ENCODE measurements at regions not wholly inside any gene's neighbourhood (a gene's known extent, or its start where the extent isn't known, plus 50 kb on each side); places are given as distances from the start of the nearest gene placed in this dataset.
"Not testable (repeated sequence)": the region's sequence is repeated elsewhere in the genome, so short reads cannot be mapped to it uniquely, and the experiment has no call there.

DNA sequence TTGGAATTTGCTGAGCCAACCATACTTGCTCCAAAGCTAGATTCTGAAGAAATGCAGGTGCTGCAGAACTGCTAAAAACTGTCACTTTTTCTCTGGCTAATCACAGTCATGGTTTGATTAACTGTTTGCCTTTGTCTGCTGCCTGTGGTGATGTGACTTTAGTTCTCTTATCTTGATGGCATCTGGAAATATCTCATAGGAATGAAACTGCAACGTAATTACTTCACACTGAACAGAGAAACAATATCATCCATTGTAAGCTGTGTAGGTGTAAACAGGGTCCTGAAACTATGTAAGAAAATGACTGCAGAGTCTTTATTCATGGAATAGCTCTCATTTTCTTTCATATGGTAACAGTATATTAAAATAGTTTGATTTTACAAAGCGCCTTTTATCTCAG is 721.9 kb upstream of the HS3ST5 start:
- TF ChIP-seq CTCF (IDR thresholded peaks at IDR 0.05), result no peak
- H3K9ac ChIP-seq, result no peak overlapping the region
- H3K36me3 ChIP-seq (ENCODE audit: control insufficient read depth, insufficient read depth, low read length), result no peaks in the 10 kb centered on the region

GRCh38 chr6:115060581-115060980 is 717.8 kb upstream of the HS3ST5 start:
- no peaks in the 10 kb centered on the region for H3K27me3 ChIP-seq (ENCODE audit: control insufficient read depth, insufficient read depth, low read length)
- no peak overlapping the region for H3K4me3 ChIP-seq (ENCODE audit: low read depth, low read length)
- H3K79me2 ChIP-seq, result no peaks in the 10 kb centered on the region
- H3K4me2 ChIP-seq (ENCODE audit: low read length), result no peak overlapping the region
- no peaks in the 10 kb centered on the region for H3K4me1 ChIP-seq
- no peak overlapping the region for H2AFZ ChIP-seq
- H3K9me3 ChIP-seq (ENCODE audit: control insufficient read depth, low read length), result no peaks in the 10 kb centered on the region
- TF ChIP-seq CTCF (IDR thresholded peaks at IDR 0.05), result no peak
- no peak overlapping the region for H3K27ac ChIP-seq
- H3K36me3 ChIP-seq (ENCODE audit: control insufficient read depth, insufficient read depth, low read length), result no peaks in the 10 kb centered on the region
- H3K9ac ChIP-seq, result no peak overlapping the region

More for the DNA sequence above, 721.9 kb upstream of the HS3ST5 start:
- no peaks in the 10 kb centered on the region for H3K79me2 ChIP-seq
- no peak overlapping the region for H3K4me2 ChIP-seq (ENCODE audit: low read length)
- no peaks in the 10 kb centered on the region for H3K27me3 ChIP-seq (ENCODE audit: control insufficient read depth, insufficient read depth, low read length)
- no peak overlapping the region for H3K27ac ChIP-seq
- no peak overlapping the region for H3K4me3 ChIP-seq (ENCODE audit: low read depth, low read length)
- H2AFZ ChIP-seq, result no peak overlapping the region
- H3K9me3 ChIP-seq (ENCODE audit: control insufficient read depth, low read length), result no peaks in the 10 kb centered on the region
- no peaks in the 10 kb centered on the region for H3K4me1 ChIP-seq

- Histone ChIP-seq H3K36me3 (ENCODE audit: control insufficient read depth, insufficient read depth, low read length) (no peaks in the 10 kb centered on the region), H3K9me3 (ENCODE audit: control insufficient read depth, low read length) (no peaks in the 10 kb centered on the region)
- TF ChIP-seq CTCF (IDR thresholded peaks at IDR 0.05), result no peak
Measured at GRCh38 chr6:115058414-115059211, 715.8 kb upstream of the HS3ST5 start.

DNA sequence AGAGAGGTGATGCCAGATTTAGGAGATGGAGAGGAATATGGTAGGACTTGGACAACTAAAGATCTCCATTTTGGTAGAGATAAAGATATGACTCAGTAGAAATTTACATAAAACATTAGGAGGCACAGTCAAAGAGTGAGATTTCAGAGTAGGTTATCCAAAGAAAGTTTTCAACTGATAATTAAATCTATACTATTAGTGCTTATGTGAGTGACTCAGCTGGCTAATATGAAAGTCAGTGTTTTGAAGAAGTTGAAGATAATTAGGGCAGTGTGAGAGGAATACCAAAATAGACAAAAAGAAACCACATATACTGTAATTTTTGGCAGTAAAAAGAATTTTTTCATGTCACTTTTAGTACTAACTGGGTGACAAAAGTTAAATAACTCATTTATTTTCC is 712.8 kb upstream of the HS3ST5 start:
- no peaks in the 10 kb centered on the region for H3K79me2 ChIP-seq
- H3K9ac ChIP-seq, result no peak overlapping the region
- no peaks in the 10 kb centered on the region for H3K4me1 ChIP-seq
- H3K4me2 ChIP-seq (ENCODE audit: low read length), result no peak overlapping the region
- no peak overlapping the region for H3K27ac ChIP-seq
- H2AFZ ChIP-seq, result no peak overlapping the region
- no peak for TF ChIP-seq CTCF (IDR thresholded peaks at IDR 0.05)
- H3K4me3 ChIP-seq (ENCODE audit: low read depth, low read length), result no peak overlapping the region
- H3K36me3 ChIP-seq (ENCODE audit: control insufficient read depth, insufficient read depth, low read length), result no peaks in the 10 kb centered on the region
- no peaks in the 10 kb centered on the region for H3K9me3 ChIP-seq (ENCODE audit: control insufficient read depth, low read length)
- H3K27me3 ChIP-seq (ENCODE audit: control insufficient read depth, insufficient read depth, low read length), result no peaks in the 10 kb centered on the region

More at GRCh38 chr6:115058414-115059211, 715.8 kb upstream of the HS3ST5 start:
- no peak overlapping the region for H3K4me3 ChIP-seq (ENCODE audit: low read depth, low read length)
- no peaks in the 10 kb centered on the region for H3K79me2 ChIP-seq
- H3K27me3 ChIP-seq (ENCODE audit: control insufficient read depth, insufficient read depth, low read length), result no peaks in the 10 kb centered on the region
- H3K4me1 ChIP-seq, result no peaks in the 10 kb centered on the region
- no peak overlapping the region for H3K9ac ChIP-seq
- no peak overlapping the region for H3K4me2 ChIP-seq (ENCODE audit: low read length)
- H2AFZ ChIP-seq, result no peak overlapping the region
- no peak overlapping the region for H3K27ac ChIP-seq

DNA sequence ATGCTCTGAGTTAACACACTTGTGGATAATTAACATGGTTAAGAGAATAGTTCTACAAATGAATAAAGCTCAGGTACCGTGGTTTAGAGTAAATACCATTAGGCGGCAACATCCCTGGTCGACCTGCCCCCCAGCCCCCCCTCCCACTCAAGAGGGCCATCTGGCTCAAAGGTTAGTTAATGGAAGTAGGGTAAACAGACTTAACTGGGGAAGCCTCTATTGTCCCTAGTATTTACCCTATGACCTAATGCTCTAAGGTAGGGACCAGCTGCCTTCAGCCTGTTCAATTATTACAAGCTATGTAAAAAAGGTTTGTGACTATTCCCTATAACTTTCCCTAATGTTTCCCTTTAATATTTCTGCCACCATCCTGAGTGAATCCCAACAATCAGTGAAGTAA is 711.4 kb upstream of the HS3ST5 start:
- not testable (repeated sequence) for H3K9ac ChIP-seq; H3K4me1 ChIP-seq; H3K36me3 ChIP-seq (ENCODE audit: control insufficient read depth, insufficient read depth, low read length); H3K79me2 ChIP-seq; H2AFZ ChIP-seq; H3K27ac ChIP-seq; H3K27me3 ChIP-seq (ENCODE audit: control insufficient read depth, insufficient read depth, low read length); H3K4me2 ChIP-seq (ENCODE audit: low read length); H3K9me3 ChIP-seq (ENCODE audit: control insufficient read depth, low read length); H3K4me3 ChIP-seq (ENCODE audit: low read depth, low read length)
